ENCODE measurements at regions not wholly inside any gene's neighbourhood (a gene's known extent, or its start where the extent isn't known, plus 50 kb on each side); places are given as distances from the start of the nearest gene placed in this dataset.

DNA sequence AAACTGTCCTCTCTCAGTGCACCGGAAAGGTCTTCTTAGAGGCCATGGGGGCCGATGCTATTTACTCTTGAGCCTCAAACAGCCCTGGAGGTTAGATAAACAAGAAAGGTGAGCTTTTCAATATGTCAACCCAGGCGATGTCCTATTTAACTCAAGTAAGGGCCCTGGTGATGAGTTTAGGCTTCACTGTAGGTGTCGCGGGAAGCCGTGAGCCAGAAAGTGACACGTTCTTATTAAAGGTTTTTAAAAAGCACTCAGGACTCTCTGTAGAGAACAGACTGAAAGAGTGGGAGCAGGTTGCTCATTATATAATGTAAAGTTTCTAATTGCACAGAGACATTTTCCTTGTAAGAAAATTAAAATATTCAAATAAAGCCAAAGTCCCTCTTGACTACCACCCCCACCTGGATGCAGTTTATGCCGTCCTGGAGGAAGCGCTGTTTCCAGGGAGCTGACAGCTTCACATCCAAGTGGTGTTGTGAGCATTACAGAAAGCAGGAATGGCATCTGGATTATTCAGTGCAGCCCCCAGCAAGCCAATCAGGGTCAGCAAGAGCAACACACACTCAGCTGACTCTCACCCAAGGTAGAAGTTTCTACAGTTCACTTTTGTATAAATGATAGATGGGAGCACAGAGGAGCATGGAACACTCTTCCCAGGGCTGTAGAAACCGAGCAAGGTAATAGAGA is 280.3 kb downstream of the DRD1 start:
- H3K27ac ChIP-seq (ENCODE audit: low read depth, low read length, poor library complexity, severe bottlenecking), result no peak overlapping the region
- CTCF ChIA-PET, result no interaction called here

DNA sequence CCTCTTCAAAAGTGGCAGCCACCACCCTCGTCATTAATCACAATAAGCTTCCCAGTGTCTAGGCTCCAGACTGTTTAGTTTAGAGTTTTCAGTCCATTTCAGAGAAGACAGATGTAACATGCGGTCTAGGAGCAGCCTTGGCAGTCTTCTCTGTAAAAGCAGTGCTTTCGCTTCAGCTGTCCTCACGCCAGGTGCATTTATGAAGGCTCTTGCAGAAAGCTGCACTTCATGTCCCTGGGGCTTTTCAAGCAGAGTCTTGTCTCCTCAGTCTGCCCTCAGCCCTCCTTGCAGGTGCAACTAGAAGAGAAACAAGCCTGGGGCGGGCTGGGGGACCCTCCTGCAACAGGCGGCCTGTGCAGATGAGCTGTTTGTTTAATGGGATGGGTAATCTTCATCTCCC is 281.9 kb downstream of the DRD1 start:
- TF ChIP-seq CTCF (conservative IDR thresholded peaks at IDR 0.05; ENCODE audit: low read depth, low read length) (no peak), EZH2 (IDR thresholded peaks at IDR 0.05; ENCODE audit: borderline replicate concordance, low read depth, low read length, poor library complexity, severe bottlenecking) (no peak)
- ChIA-PET POLR2A (ENCODE audit: low non-redundant PET) (interaction anchor here (0.8 kb wide), 1 partner anchor 294 kb away, joined by 6 read pairs; no protein-coding TSS in a partner anchor), CTCF (interaction anchor here (0.7 kb wide), 1 partner anchor 225 kb away, joined by 4 read pairs; no protein-coding TSS in a partner anchor)
- Histone ChIP-seq H3K4me1 (ENCODE audit: insufficient read depth, low read length, poor library complexity, severe bottlenecking) (no peaks in the 10 kb centered on the region), H3K36me3 (ENCODE audit: insufficient read depth, low read length, poor library complexity, severe bottlenecking) (no peaks in the 10 kb centered on the region), H3K27ac (ENCODE audit: low read depth, low read length, poor library complexity, severe bottlenecking) (no peak overlapping the region), H3K9me3 (ENCODE audit: low read depth, low read length, poor library complexity, severe bottlenecking) (no peaks in the 10 kb centered on the region), H3K4me3 (ENCODE audit: low read depth, low read length, poor library complexity, severe bottlenecking) (no peak overlapping the region), H3K27me3 (replicated peaks; ENCODE audit: insufficient read depth, low read depth, low read length, poor library complexity) (peaks cover 16% of the 10 kb centered on the region)
- DNase-seq (ENCODE audit: low spot score), result no peak
- intact Hi-C loops (cut with micrococcal nuclease; ENCODE audit: unreplicated experiment), result no loop called here
- no TSS peak for BruUV-seq (replicated peaks)

More for the DNA sequence above, 280.3 kb downstream of the DRD1 start:
- H3K27me3 ChIP-seq (replicated peaks; ENCODE audit: insufficient read depth, low read depth, low read length, poor library complexity), result peaks cover 8% of the 10 kb centered on the region
- DNase-seq (ENCODE audit: low spot score), result no peak
- intact Hi-C loops (cut with micrococcal nuclease; ENCODE audit: unreplicated experiment), result no loop called here
- no peaks in the 10 kb centered on the region for H3K9me3 ChIP-seq (ENCODE audit: low read depth, low read length, poor library complexity, severe bottlenecking)
- no TSS peak for BruUV-seq (replicated peaks)
- POLR2A ChIA-PET (ENCODE audit: low non-redundant PET), result no interaction called here
- H3K4me3 ChIP-seq (ENCODE audit: low read depth, low read length, poor library complexity, severe bottlenecking), result no peak overlapping the region
- H3K4me1 ChIP-seq (ENCODE audit: insufficient read depth, low read length, poor library complexity, severe bottlenecking), result no peaks in the 10 kb centered on the region
- H3K36me3 ChIP-seq (ENCODE audit: insufficient read depth, low read length, poor library complexity, severe bottlenecking), result no peaks in the 10 kb centered on the region
- TF ChIP-seq CTCF (conservative IDR thresholded peaks at IDR 0.05; ENCODE audit: low read depth, low read length), result no peak

DNA sequence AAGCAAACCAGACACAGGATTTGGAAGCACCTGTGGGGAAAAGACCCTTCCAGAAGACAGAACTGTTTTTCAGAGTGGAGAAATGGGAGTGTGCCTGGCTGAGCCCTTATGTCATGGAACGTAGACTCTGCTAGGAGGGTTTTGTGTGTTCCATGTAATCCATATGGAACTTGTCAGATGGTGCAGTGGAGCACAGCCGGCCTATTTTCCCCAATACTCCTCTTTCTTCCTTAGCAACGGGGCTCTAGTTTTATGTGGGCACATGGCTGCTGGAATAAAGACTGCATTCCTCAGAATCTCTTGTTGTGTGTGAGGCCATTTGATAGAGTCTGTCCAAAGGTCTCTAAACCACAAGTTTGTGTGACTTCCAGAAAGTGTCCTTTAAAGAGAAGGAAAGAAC is 284.0 kb downstream of the DRD1 start:
- ChIA-PET POLR2A (ENCODE audit: low non-redundant PET) (no interaction called here), CTCF (no interaction called here)
- Histone ChIP-seq H3K27ac (ENCODE audit: low read depth, low read length, poor library complexity, severe bottlenecking) (no peak overlapping the region), H3K9me3 (ENCODE audit: low read depth, low read length, poor library complexity, severe bottlenecking) (no peaks in the 10 kb centered on the region), H3K4me1 (ENCODE audit: insufficient read depth, low read length, poor library complexity, severe bottlenecking) (no peaks in the 10 kb centered on the region), H3K36me3 (ENCODE audit: insufficient read depth, low read length, poor library complexity, severe bottlenecking) (no peaks in the 10 kb centered on the region), H3K4me3 (ENCODE audit: low read depth, low read length, poor library complexity, severe bottlenecking) (no peak overlapping the region), H3K27me3 (replicated peaks; ENCODE audit: insufficient read depth, low read depth, low read length, poor library complexity) (peaks cover 16% of the 10 kb centered on the region)
- intact Hi-C loops (cut with micrococcal nuclease; ENCODE audit: unreplicated experiment), result no loop called here
- BruUV-seq (replicated peaks), result no TSS peak
- TF ChIP-seq EZH2 (IDR thresholded peaks at IDR 0.05; ENCODE audit: borderline replicate concordance, low read depth, low read length, poor library complexity, severe bottlenecking), result no peak
- TF ChIP-seq CTCF (conservative IDR thresholded peaks at IDR 0.05; ENCODE audit: low read depth, low read length), result no peak
- DNase-seq (ENCODE audit: low spot score), result no peak

Data from A673 (cell line).